ENCODE measurements at regions not wholly inside any gene's neighbourhood (a gene's known extent, or its start where the extent isn't known, plus 50 kb on each side); places are given as distances from the start of the nearest gene placed in this dataset.

DNA sequence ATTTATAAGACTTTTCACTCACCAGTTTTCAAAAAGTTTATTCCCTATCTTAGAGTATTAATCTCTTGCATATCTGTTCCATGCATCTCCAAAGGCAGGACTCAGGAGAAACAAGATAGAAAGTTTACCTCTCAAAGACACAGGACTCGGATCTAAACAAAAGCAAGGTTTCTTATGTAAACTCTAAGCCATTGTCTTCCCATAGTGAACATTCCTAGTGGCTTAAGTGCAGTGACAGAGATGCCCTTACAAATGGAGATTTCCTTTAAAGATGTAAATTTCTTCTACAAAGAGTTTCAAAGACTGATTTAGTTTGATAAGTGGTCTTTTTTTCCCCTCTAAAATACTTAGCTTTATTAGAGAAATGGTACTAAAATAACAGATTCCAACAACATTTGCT, 209.8 kb downstream of the ACTR3B start:
- ChIA-PET POLR2A (no interaction called here), CTCF (no interaction called here)
- no peak for DNase-seq (ENCODE audit: low read depth)
- H3K27me3 ChIP-seq (ENCODE audit: control insufficient read depth, insufficient read depth, low read length), result no peaks in the 10 kb centered on the region
- TF ChIP-seq, protein P1, sequence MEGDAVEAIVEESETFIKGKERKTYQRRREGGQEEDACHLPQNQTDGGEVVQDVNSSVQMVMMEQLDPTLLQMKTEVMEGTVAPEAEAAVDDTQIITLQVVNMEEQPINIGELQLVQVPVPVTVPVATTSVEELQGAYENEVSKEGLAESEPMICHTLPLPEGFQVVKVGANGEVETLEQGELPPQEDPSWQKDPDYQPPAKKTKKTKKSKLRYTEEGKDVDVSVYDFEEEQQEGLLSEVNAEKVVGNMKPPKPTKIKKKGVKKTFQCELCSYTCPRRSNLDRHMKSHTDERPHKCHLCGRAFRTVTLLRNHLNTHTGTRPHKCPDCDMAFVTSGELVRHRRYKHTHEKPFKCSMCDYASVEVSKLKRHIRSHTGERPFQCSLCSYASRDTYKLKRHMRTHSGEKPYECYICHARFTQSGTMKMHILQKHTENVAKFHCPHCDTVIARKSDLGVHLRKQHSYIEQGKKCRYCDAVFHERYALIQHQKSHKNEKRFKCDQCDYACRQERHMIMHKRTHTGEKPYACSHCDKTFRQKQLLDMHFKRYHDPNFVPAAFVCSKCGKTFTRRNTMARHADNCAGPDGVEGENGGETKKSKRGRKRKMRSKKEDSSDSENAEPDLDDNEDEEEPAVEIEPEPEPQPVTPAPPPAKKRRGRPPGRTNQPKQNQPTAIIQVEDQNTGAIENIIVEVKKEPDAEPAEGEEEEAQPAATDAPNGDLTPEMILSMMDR (IDR thresholded peaks at IDR 0.05; ENCODE audit: insufficient read depth, low read depth, low read length), result no peak
- no peak overlapping the region for H3K4me3 ChIP-seq (ENCODE audit: low read depth, low read length)
- H3K36me3 ChIP-seq (ENCODE audit: control insufficient read depth, insufficient read depth, low read length), result no peaks in the 10 kb centered on the region

DNA sequence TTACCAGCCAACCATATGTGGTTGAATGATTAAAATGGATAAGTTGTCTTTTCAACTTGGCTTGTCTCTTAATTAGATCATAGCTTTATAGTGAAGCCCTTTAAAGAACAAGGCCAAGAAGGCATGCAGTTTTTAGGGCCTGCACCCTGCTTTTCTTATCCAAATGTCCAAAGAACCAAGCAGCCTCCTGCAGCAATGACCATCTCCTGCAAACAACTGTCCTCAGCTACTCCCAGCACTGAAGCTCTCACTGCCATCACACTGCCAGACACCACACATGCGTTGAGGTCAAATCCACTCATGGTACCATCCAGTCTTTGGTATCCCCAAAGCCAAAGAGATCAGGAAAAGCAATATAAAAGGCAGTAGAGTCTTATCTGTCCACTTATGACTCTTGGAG, 210.3 kb downstream of the ACTR3B start:
- no peak for DNase-seq (ENCODE audit: low read depth)
- H3K27me3 ChIP-seq (ENCODE audit: control insufficient read depth, insufficient read depth, low read length), result no peaks in the 10 kb centered on the region
- TF ChIP-seq, protein P1 (IDR thresholded peaks at IDR 0.05; ENCODE audit: insufficient read depth, low read depth, low read length), result no peak
- ChIA-PET POLR2A (no interaction called here), CTCF (no interaction called here)
- H3K36me3 ChIP-seq (ENCODE audit: control insufficient read depth, insufficient read depth, low read length), result no peaks in the 10 kb centered on the region
- no peak overlapping the region for H3K4me3 ChIP-seq (ENCODE audit: low read depth, low read length)

DNA sequence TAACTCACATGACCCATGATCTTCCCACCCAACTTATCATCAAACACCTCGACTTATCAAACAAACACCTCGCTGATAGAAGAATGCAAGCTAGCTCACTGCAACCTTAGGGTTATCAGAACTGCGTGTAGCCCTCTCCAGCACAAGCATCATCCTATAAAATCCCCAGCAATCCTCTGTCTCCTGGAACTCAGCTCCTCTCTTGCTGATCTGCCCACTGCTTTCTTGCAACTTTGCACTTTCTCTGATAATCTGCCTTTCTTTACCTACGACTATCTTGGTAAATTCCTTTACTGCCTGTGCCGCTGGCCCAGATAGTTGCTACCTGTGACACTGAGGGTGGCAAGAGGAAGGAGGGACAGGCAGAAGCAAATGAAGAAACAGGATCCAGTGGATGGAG, 210.9 kb downstream of the ACTR3B start:
- Histone ChIP-seq H3K36me3 (ENCODE audit: control insufficient read depth, insufficient read depth, low read length) (no peaks in the 10 kb centered on the region), H3K4me3 (ENCODE audit: low read depth, low read length) (no peak overlapping the region), H3K27me3 (ENCODE audit: control insufficient read depth, insufficient read depth, low read length) (no peaks in the 10 kb centered on the region)
- POLR2A ChIA-PET, result no interaction called here
- CTCF ChIA-PET, result interaction anchor here (0.8 kb wide), 1 partner anchor 71 kb away, joined by 3 read pairs; no protein-coding TSS in a partner anchor
- no peak for DNase-seq (ENCODE audit: low read depth)
- TF ChIP-seq, protein P1 (IDR thresholded peaks at IDR 0.05; ENCODE audit: insufficient read depth, low read depth, low read length), result no peak

DNA sequence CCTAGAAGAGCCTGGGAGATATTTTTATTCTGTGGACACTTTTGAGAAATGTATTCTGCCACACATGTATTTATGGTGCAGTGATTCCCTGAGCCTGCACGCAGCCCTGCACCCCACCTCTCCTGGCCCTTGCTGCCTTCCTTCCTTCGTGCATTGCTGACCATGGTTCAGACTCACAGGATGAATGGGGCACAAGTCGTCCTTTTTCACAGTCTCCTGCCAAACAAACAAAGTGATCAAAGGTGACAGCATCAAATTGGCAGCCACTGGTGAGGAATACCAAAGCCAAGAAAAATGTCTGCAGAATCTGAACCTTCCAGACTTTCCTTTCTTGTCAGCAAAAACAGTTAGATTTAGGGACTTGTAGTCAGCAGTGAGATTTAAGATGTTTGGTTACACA, 215.0 kb downstream of the ACTR3B start:
- ChIA-PET POLR2A (no interaction called here), CTCF (no interaction called here)
- Histone ChIP-seq H3K27me3 (ENCODE audit: control insufficient read depth, insufficient read depth, low read length) (no peaks in the 10 kb centered on the region), H3K36me3 (ENCODE audit: control insufficient read depth, insufficient read depth, low read length) (no peaks in the 10 kb centered on the region), H3K4me3 (ENCODE audit: low read depth, low read length) (no peak overlapping the region)
- no peak for DNase-seq (ENCODE audit: low read depth)
- TF ChIP-seq, protein P1 (IDR thresholded peaks at IDR 0.05; ENCODE audit: insufficient read depth, low read depth, low read length), result no peak

DNA sequence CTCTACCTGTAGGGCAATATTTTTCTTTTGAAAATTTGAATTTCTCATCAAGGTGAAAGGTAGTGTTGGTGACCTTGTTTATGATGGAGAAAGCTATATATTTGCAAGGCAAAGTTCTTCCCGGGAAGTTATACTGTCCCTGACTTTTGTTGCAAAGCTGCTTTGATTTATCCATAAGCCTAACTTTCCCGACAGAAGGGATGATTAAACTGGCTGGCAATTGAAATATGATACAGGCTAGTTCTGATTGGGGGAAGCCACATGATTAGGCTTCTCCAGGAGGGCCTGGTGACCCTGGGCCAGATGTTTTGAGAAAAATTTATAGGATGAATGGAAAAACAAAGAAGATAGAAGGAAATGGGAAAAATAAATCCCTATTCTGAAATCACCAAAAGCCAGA, 215.5 kb downstream of the ACTR3B start:
- no peak overlapping the region for H3K4me3 ChIP-seq (ENCODE audit: low read depth, low read length)

More for the DNA sequence above, 215.5 kb downstream of the ACTR3B start:
- TF ChIP-seq, protein P1 (IDR thresholded peaks at IDR 0.05; ENCODE audit: insufficient read depth, low read depth, low read length), result no peak
- H3K27me3 ChIP-seq (ENCODE audit: control insufficient read depth, insufficient read depth, low read length), result no peaks in the 10 kb centered on the region
- no peak for DNase-seq (ENCODE audit: low read depth)
- CTCF ChIA-PET, result no interaction called here
- H3K36me3 ChIP-seq (ENCODE audit: control insufficient read depth, insufficient read depth, low read length), result no peaks in the 10 kb centered on the region
- POLR2A ChIA-PET, result no interaction called here

All from BJ (cell line).